SK-N-SH (cell line): ENCODE measurements at regions not wholly inside any gene's neighbourhood (a gene's known extent, or its start where the extent isn't known, plus 50 kb on each side); places are given as distances from the start of the nearest gene placed in this dataset.

Experiments
- CTCF ChIA-PET: fragments of 300-600, 350-600 bp; formaldehyde crosslinking; extraction: SDS; loops from one replicate; lab custom pipeline; 2021; lab: Yijun Ruan, JAX
- POLR2A ChIA-PET: fragments of 350-600 bp; sonication (Branson Sonifier 250); formaldehyde crosslinking; extraction: SDS; loops from one replicate; lab custom pipeline; 2020; ENCODE audit warnings: antibody characterized with exemption, inconsistent platforms; lab: Yijun Ruan, JAX
- DNase-seq: peaks from one replicate; pipeline ENCODE4 v3.0.0; 2012
- H2AFZ ChIP-seq: fragments of 200-600 bp; sonication (generic); 2 replicates; pipeline ENCODE4 v1.8.1; 2016; ENCODE audit warnings: antibody characterized with exemption, mild to moderate bottlenecking, low read depth
- H3F3A ChIP-seq: fragments of 200-600 bp; sonication (generic); replicated peaks from 2 replicates; pipeline ENCODE3; 2016; ENCODE audit warnings: antibody characterized with exemption, mild to moderate bottlenecking; ENCODE audit not compliant: insufficient read depth
- H3K27ac ChIP-seq, 2 experiments: fragments of 200-500 bp in 1 of 2; fragments of 200-600 bp in 1 of 2; sonication (Bioruptor generic) in 1 of 2; sonication (generic), shearing (Covaris generic) in 1 of 2; 2 replicates each; pipeline versions ENCODE4 v1.5.1 to v1.6.1; 2014 to 2016; ENCODE audit warnings: low read depth in 2 of 2, inconsistent platforms in 1 of 2, low read length in 1 of 2, mild to moderate bottlenecking in 1 of 2, mixed read lengths in 1 of 2
- H3K27me3 ChIP-seq: fragments of 200-600 bp; sonication (generic), shearing (Covaris generic); 2 replicates; pipeline ENCODE4 v1.6.1; 2016; ENCODE audit warnings: mixed run types; ENCODE audit not compliant: insufficient read depth
- H3K36me3 ChIP-seq, 2 experiments: fragments of 200-500 bp in 1 of 2; fragments of 200-600 bp in 1 of 2; sonication (Bioruptor generic) in 1 of 2; sonication (generic) in 1 of 2; replicated peaks in 1 of 2; 2 replicates each; pipeline versions ENCODE3 to v1.5.1; 2014 to 2016; ENCODE audit warnings: low read length in 1 of 2, mild to moderate bottlenecking in 1 of 2; ENCODE audit not compliant: insufficient read depth in 2 of 2, control insufficient read depth in 1 of 2
- H3K4me1 ChIP-seq, 2 experiments: fragments of 200-500 bp in 1 of 2; fragments of 200-600 bp in 1 of 2; sonication (Bioruptor generic) in 1 of 2; sonication (generic), shearing (Covaris generic) in 1 of 2; 2 replicates each; pipeline versions ENCODE4 v1.5.1 to v1.6.1; 2014 to 2016; ENCODE audit warnings: low read depth in 1 of 2, low read length in 1 of 2, mixed run types in 1 of 2; ENCODE audit not compliant: insufficient read depth in 2 of 2, control insufficient read depth in 1 of 2
- H3K4me2 ChIP-seq: fragments of 200-600 bp; sonication (generic), shearing (Covaris generic); 2 replicates; pipeline ENCODE4 v1.6.1; 2017; ENCODE audit warnings: mixed run types
- H3K4me3 ChIP-seq, 2 experiments: fragments of 200-500 bp in 1 of 2; fragments of 200-600 bp in 1 of 2; sonication (Bioruptor generic) in 1 of 2; sonication (generic), shearing (Covaris generic) in 1 of 2; 2 replicates each; pipeline versions ENCODE4 v1.5.1 to v1.8.1; 2014 to 2016; ENCODE audit warnings: low read depth in 2 of 2, inconsistent platforms in 1 of 2, low read length in 1 of 2, mild to moderate bottlenecking in 1 of 2, mixed read lengths in 1 of 2, moderate library complexity in 1 of 2
- H3K79me2 ChIP-seq: fragments of 200-600 bp; sonication (generic); 2 replicates; pipeline ENCODE4 v1.8.1; 2017; ENCODE audit warnings: mild to moderate bottlenecking; ENCODE audit not compliant: insufficient read depth
- H3K9ac ChIP-seq: fragments of 200-600 bp; sonication (generic); 2 replicates; pipeline ENCODE4 v1.6.1; 2017; ENCODE audit warnings: mixed run types
- H3K9me2 ChIP-seq: fragments of 200-600 bp; sonication (generic); 2 replicates; pipeline ENCODE4 v1.6.1; 2017; ENCODE audit warnings: mixed run types
- H3K9me3 ChIP-seq: fragments of 200-600 bp; sonication (generic); 2 replicates; pipeline ENCODE4 v1.6.1; 2017; ENCODE audit warnings: mixed run types, mild to moderate bottlenecking, moderate library complexity
- H4K20me1 ChIP-seq: fragments of 200-600 bp; sonication (generic); 2 replicates; pipeline ENCODE4 v1.6.1; 2017; ENCODE audit warnings: mild to moderate bottlenecking, mixed run types; ENCODE audit not compliant: insufficient read depth
- CTCF ChIP-seq: fragments of 200-600 bp; sonication (generic); IDR thresholded peaks from 2 replicates; pipeline ENCODE4 v1.6.1; 2017; ENCODE audit warnings: antibody characterized with exemption, mild to moderate bottlenecking, moderate library complexity
- EZH2phosphoT487 ChIP-seq: fragments of 200-600 bp; sonication (generic); IDR thresholded peaks from 2 replicates; pipeline ENCODE4 v1.6.1; 2017; ENCODE audit warnings: low read depth, mixed run types, mild to moderate bottlenecking, antibody characterized with exemption, moderate library complexity, borderline replicate concordance
- FOXJ3 ChIP-seq: sonication (generic); formaldehyde crosslinking; IDR thresholded peaks from 2 replicates; pipeline ENCODE4 v1.5.1; 2020; ENCODE audit warnings: mild to moderate bottlenecking, missing genetic modification reagents
- IRF3 ChIP-seq: fragments of 150-350 bp; IDR thresholded peaks from 2 replicates; pipeline ENCODE4 v1.6.1; 2016; ENCODE audit warnings: mild to moderate bottlenecking, low read depth, low read length
- JUND ChIP-seq: IDR thresholded peaks from 2 replicates; pipeline ENCODE4 v1.4.0; 2012
- MAX ChIP-seq: IDR thresholded peaks from 2 replicates; pipeline ENCODE4 v1.4.0; 2012; ENCODE audit warnings: low read depth
- MEF2A ChIP-seq: IDR thresholded peaks from 2 replicates; pipeline ENCODE4 v1.4.0; 2012; ENCODE audit warnings: low read depth, borderline replicate concordance
- NFIC ChIP-seq: IDR thresholded peaks from 2 replicates; pipeline ENCODE4 v1.4.0; 2012; ENCODE audit warnings: borderline replicate concordance
- NRF1 ChIP-seq: IDR thresholded peaks from 2 replicates; pipeline ENCODE4 v1.6.1; 2012; ENCODE audit warnings: low read depth, mild to moderate bottlenecking, low read length
- SIN3A ChIP-seq: IDR thresholded peaks from 2 replicates; pipeline ENCODE4 v1.6.1; 2012; ENCODE audit warnings: low read depth, mild to moderate bottlenecking, low read length, moderate library complexity, borderline replicate concordance
- TAF1 ChIP-seq: IDR thresholded peaks from 2 replicates; pipeline ENCODE4 v1.6.1; 2012; ENCODE audit warnings: low read depth, mild to moderate bottlenecking, low read length, moderate library complexity, borderline replicate concordance
- TEAD4 ChIP-seq: IDR thresholded peaks from 2 replicates; pipeline ENCODE4 v1.4.0; 2012; ENCODE audit warnings: mild to moderate bottlenecking, borderline replicate concordance; ENCODE audit not compliant: insufficient read depth
- ZBTB33 ChIP-seq: IDR thresholded peaks from 2 replicates; pipeline ENCODE4 v1.4.0; 2012; ENCODE audit warnings: low read depth, borderline replicate concordance
- WGBS: methylation state at CpG from one replicate; pipeline ENCODE4 v1.1.6; 2017; ENCODE audit warnings: low lambda C conversion rate; 5-methylcytosine and 5-hydroxymethylcytosine counted together

GRCh38 chr2:60262178-60262577, 291.3 kb downstream of the BCL11A start:
- H3K4me3 ChIP-seq: no peak overlapping the region
- no peak for DNase-seq
- H4K20me1 ChIP-seq: no peaks in the 10 kb centered on the region
- no peak overlapping the region for H2AFZ ChIP-seq
- TF ChIP-seq NFIC (no peak), EZH2phosphoT487 (no peak), TEAD4 (no peak), CTCF (no peak), JUND (no peak), SIN3A (no peak), ZBTB33 (no peak)
- no peaks in the 10 kb centered on the region for H3K4me1 ChIP-seq
- H3K9ac ChIP-seq: no peak overlapping the region
- H3K4me2 ChIP-seq: no peak overlapping the region
- WGBS: 29% methylated on average over 5 of the region's 7 CpGs
- CTCF ChIA-PET: no interaction called here
- H3K9me3 ChIP-seq: no peaks in the 10 kb centered on the region
- H3F3A ChIP-seq: no peaks in the 10 kb centered on the region
- no peaks in the 10 kb centered on the region for H3K36me3 ChIP-seq
- H3K27ac ChIP-seq: no peak overlapping the region
- no peaks in the 10 kb centered on the region for H3K9me2 ChIP-seq
- POLR2A ChIA-PET: no interaction called here
- H3K79me2 ChIP-seq: no peaks in the 10 kb centered on the region
- H3K27me3 ChIP-seq: no peaks in the 10 kb centered on the region

GRCh38 chr2:60260639-60261296, 292.7 kb downstream of the BCL11A start:
- Histone ChIP-seq H3K4me1 (no peaks in the 10 kb centered on the region), H3F3A (no peaks in the 10 kb centered on the region), H3K36me3 (no peaks in the 10 kb centered on the region), H3K27me3 (no peaks in the 10 kb centered on the region), H3K27ac (no peak overlapping the region), H3K4me2 (no peak overlapping the region), H2AFZ (no peak overlapping the region), H3K79me2 (no peaks in the 10 kb centered on the region), H3K9me2 (no peaks in the 10 kb centered on the region), H3K4me3 (no peak overlapping the region), H3K9ac (no peak overlapping the region), H3K9me3 (no peaks in the 10 kb centered on the region), H4K20me1 (no peaks in the 10 kb centered on the region)
- ChIA-PET POLR2A (no interaction called here), CTCF (interaction anchor here (0.6 to 1.5 kb wide), 3 partner anchors 30 to 321 kb away, joined by 3 read pairs; no protein-coding TSS in a partner anchor)
- no peak for TF ChIP-seq NRF1
- TF ChIP-seq MAX: no peak
- no peak for TF ChIP-seq TEAD4
- TF ChIP-seq MEF2A: no peak
- no peak for TF ChIP-seq EZH2phosphoT487
- no peak for TF ChIP-seq IRF3
- TF ChIP-seq TAF1: no peak
- no peak for TF ChIP-seq FOXJ3 (CRISPR knock-in tag)
- no peak for DNase-seq
- 35% methylated on average over 13 of the region's 13 CpGs for WGBS
